Ishikawa (cell line): ENCODE measurements at regions not wholly inside any gene's neighbourhood (a gene's known extent, or its start where the extent isn't known, plus 50 kb on each side); places are given as distances from the start of the nearest gene placed in this dataset.

ENCODE experiments used
- CEBPB ChIP-seq: IDR thresholded peaks from 2 replicates; pipeline ENCODE4 v1.6.1; 2012
- EGR1 ChIP-seq: IDR thresholded peaks from 2 replicates; pipeline ENCODE4 v1.6.1; 2012
- EP300 ChIP-seq: IDR thresholded peaks from 2 replicates; pipeline ENCODE4 v1.6.1; 2012; ENCODE audit warnings: borderline replicate concordance
- FOXM1 ChIP-seq: IDR thresholded peaks from 2 replicates; pipeline ENCODE4 v1.6.1; 2012; ENCODE audit warnings: low read depth, borderline replicate concordance
- NFIC ChIP-seq: IDR thresholded peaks from 2 replicates; pipeline ENCODE4 v1.6.1; 2012
- RAD21 ChIP-seq: IDR thresholded peaks from 2 replicates; pipeline ENCODE4 v1.6.1; 2012; ENCODE audit warnings: low read depth
- REST ChIP-seq: IDR thresholded peaks from 2 replicates; pipeline ENCODE4 v1.6.1; 2012; ENCODE audit warnings: low read depth, mild to moderate bottlenecking
- TAF1 ChIP-seq: IDR thresholded peaks from 2 replicates; pipeline ENCODE4 v1.6.1; 2012; ENCODE audit warnings: low read depth, mild to moderate bottlenecking
- TCF12 ChIP-seq: IDR thresholded peaks from 2 replicates; pipeline ENCODE4 v1.6.1; 2012; ENCODE audit warnings: low read depth
- TEAD4 ChIP-seq: IDR thresholded peaks from 2 replicates; pipeline ENCODE4 v1.6.1; 2012
- YY1 ChIP-seq: IDR thresholded peaks from 2 replicates; pipeline ENCODE4 v1.6.1; 2012; ENCODE audit warnings: low read depth
- ZBTB7A ChIP-seq: IDR thresholded peaks from 2 replicates; pipeline ENCODE4 v1.6.1; 2012; ENCODE audit warnings: low read depth
- TF ChIP-seq, protein P1 (sequence below): IDR thresholded peaks from 2 replicates; pipeline ENCODE4 v1.6.1; 2012
- TF ChIP-seq, protein P2 (sequence below): IDR thresholded peaks from 2 replicates; pipeline ENCODE4 v1.6.1; 2012

DNA sequence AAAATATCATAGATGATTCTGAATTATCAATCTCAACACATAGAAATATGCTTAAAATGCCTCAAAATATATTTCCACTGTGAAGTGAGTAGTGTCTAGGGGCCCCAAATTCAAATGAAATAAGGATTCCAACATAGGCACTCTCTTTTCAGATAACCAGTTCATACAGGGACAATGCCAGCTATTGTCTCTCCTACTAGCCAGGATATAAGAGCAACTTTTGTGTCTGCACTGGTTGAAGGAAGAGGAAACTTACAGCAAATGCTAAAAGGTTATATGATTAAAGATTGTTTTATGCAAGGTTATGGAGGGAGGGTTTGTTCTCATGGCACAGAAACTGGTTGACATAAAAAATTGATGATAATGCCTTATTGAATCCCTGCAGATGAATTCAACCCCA is 579.4 kb upstream of the ALCAM start:
- TF ChIP-seq EP300 (no peak), CEBPB (no peak), NFIC (no peak), TAF1 (no peak), REST (no peak), YY1 (no peak), EGR1 (no peak), FOXM1 (no peak), RAD21 (no peak), TEAD4 (no peak), ZBTB7A (no peak), TCF12 (no peak)
- TF ChIP-seq, protein P1, sequence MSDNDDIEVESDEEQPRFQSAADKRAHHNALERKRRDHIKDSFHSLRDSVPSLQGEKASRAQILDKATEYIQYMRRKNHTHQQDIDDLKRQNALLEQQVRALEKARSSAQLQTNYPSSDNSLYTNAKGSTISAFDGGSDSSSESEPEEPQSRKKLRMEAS, result no peak
- TF ChIP-seq, protein P2, sequence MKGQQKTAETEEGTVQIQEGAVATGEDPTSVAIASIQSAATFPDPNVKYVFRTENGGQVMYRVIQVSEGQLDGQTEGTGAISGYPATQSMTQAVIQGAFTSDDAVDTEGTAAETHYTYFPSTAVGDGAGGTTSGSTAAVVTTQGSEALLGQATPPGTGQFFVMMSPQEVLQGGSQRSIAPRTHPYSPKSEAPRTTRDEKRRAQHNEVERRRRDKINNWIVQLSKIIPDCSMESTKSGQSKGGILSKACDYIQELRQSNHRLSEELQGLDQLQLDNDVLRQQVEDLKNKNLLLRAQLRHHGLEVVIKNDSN, result no peak
